Erythroblast (primary cell): ENCODE measurements at regions not wholly inside any gene's neighbourhood (a gene's known extent, or its start where the extent isn't known, plus 50 kb on each side); places are given as distances from the start of the nearest gene placed in this dataset.

Source experiments
- GATA1 ChIP-seq: IDR thresholded peaks from 2 replicates; pipeline ENCODE4 v1.6.1; 2011; ENCODE audit warnings: low read depth, mild to moderate bottlenecking, control low read depth, low read length, moderate library complexity
- POLR2A ChIP-seq: IDR thresholded peaks from 2 replicates; pipeline ENCODE4 v1.6.1; 2011; ENCODE audit warnings: mild to moderate bottlenecking, low read length

GRCh38 chr5:124148574-124148973 is 597.9 kb downstream of the ZNF608 start:
- TF ChIP-seq POLR2A (no peak), GATA1 (no peak)
